ENCODE measurements at regions not wholly inside any gene's neighbourhood (a gene's known extent, or its start where the extent isn't known, plus 50 kb on each side); places are given as distances from the start of the nearest gene placed in this dataset.

DNA sequence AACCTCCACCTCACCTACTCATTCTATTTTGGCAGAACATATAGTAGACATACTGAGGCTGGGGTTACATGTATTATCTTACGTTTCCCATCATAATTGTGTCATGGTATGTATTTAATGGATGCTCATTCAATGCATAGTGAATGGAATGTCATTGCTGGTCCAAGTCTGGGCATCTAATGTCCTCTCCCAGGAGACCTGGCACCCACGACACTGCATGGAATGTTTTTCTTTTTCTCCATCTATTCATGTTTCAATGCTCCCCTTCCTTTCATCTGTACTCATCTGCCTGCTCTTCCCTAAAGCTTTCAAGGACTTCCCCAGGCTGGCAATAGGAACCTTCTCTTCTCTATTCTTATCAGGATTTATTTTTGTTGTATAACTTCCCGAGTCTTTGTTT lies 50.8 kb upstream of the SLIT3 start:
- TF ChIP-seq, protein P1, sequence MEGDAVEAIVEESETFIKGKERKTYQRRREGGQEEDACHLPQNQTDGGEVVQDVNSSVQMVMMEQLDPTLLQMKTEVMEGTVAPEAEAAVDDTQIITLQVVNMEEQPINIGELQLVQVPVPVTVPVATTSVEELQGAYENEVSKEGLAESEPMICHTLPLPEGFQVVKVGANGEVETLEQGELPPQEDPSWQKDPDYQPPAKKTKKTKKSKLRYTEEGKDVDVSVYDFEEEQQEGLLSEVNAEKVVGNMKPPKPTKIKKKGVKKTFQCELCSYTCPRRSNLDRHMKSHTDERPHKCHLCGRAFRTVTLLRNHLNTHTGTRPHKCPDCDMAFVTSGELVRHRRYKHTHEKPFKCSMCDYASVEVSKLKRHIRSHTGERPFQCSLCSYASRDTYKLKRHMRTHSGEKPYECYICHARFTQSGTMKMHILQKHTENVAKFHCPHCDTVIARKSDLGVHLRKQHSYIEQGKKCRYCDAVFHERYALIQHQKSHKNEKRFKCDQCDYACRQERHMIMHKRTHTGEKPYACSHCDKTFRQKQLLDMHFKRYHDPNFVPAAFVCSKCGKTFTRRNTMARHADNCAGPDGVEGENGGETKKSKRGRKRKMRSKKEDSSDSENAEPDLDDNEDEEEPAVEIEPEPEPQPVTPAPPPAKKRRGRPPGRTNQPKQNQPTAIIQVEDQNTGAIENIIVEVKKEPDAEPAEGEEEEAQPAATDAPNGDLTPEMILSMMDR (IDR thresholded peaks at IDR 0.05 in 2 of 3, conservative IDR thresholded peaks at IDR 0.05 in 1 of 3; ENCODE audit: borderline replicate concordance in 1 of 3, insufficient read depth in 1 of 3, low read depth in 2 of 3, low read length in 2 of 3), result no peak
- TF ChIP-seq, protein P2, sequence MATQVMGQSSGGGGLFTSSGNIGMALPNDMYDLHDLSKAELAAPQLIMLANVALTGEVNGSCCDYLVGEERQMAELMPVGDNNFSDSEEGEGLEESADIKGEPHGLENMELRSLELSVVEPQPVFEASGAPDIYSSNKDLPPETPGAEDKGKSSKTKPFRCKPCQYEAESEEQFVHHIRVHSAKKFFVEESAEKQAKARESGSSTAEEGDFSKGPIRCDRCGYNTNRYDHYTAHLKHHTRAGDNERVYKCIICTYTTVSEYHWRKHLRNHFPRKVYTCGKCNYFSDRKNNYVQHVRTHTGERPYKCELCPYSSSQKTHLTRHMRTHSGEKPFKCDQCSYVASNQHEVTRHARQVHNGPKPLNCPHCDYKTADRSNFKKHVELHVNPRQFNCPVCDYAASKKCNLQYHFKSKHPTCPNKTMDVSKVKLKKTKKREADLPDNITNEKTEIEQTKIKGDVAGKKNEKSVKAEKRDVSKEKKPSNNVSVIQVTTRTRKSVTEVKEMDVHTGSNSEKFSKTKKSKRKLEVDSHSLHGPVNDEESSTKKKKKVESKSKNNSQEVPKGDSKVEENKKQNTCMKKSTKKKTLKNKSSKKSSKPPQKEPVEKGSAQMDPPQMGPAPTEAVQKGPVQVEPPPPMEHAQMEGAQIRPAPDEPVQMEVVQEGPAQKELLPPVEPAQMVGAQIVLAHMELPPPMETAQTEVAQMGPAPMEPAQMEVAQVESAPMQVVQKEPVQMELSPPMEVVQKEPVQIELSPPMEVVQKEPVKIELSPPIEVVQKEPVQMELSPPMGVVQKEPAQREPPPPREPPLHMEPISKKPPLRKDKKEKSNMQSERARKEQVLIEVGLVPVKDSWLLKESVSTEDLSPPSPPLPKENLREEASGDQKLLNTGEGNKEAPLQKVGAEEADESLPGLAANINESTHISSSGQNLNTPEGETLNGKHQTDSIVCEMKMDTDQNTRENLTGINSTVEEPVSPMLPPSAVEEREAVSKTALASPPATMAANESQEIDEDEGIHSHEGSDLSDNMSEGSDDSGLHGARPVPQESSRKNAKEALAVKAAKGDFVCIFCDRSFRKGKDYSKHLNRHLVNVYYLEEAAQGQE (IDR thresholded peaks at IDR 0.05; ENCODE audit: low read depth), result no peak

Measured in HCT116 (cell line).